Trophoblast cell (in vitro differentiated cells and primary cell): ENCODE measurements at regions not wholly inside any gene's neighbourhood (a gene's known extent, or its start where the extent isn't known, plus 50 kb on each side); places are given as distances from the start of the nearest gene placed in this dataset.

Experiments
- DNase-seq, 2 donors: peaks; one replicate each; pipeline ENCODE4 v3.0.0-alpha.2; 2016
- H2AFZ ChIP-seq: 2 replicates; pipeline ENCODE4 v1.6.1; 2013; ENCODE audit warnings: low read length, moderate library complexity, mild to moderate bottlenecking; ENCODE audit not compliant: insufficient read depth, poor library complexity
- H2AK5ac ChIP-seq: 2 replicates; pipeline ENCODE4 v1.6.1; 2013; ENCODE audit warnings: mild to moderate bottlenecking, low read length
- H2BK120ac ChIP-seq: 2 replicates; pipeline ENCODE4 v1.6.1; 2013; ENCODE audit warnings: low read length, mild to moderate bottlenecking, moderate library complexity; ENCODE audit not compliant: insufficient read depth, poor library complexity
- H2BK12ac ChIP-seq: 2 replicates; pipeline ENCODE4 v1.6.1; 2013; ENCODE audit warnings: mild to moderate bottlenecking, low read length, moderate library complexity
- H2BK5ac ChIP-seq: 2 replicates; pipeline ENCODE4 v1.6.1; 2013; ENCODE audit warnings: low read length, low read depth, moderate library complexity, mild to moderate bottlenecking; ENCODE audit not compliant: poor library complexity
- H3K14ac ChIP-seq: 2 replicates; pipeline ENCODE4 v1.6.1; 2013; ENCODE audit warnings: mild to moderate bottlenecking, low read length
- H3K18ac ChIP-seq: 2 replicates; pipeline ENCODE4 v1.6.1; 2013; ENCODE audit warnings: mild to moderate bottlenecking, low read length
- H3K23ac ChIP-seq: 2 replicates; pipeline ENCODE4 v1.6.1; 2013; ENCODE audit warnings: low read length
- H3K27ac ChIP-seq: 2 replicates; pipeline ENCODE4 v1.5.1; 2013; ENCODE audit warnings: low read depth, mild to moderate bottlenecking, inconsistent platforms, low read length, moderate library complexity
- H3K27me3 ChIP-seq: 2 replicates; pipeline ENCODE4 v1.6.1; 2013; ENCODE audit warnings: inconsistent platforms, mild to moderate bottlenecking, low read length, moderate library complexity; ENCODE audit not compliant: insufficient read depth
- H3K36me3 ChIP-seq, 2 experiments: 1 replicate in 1 of 2; 2 replicates in 1 of 2; pipeline ENCODE4 v1.6.1; 2013; ENCODE audit warnings: low read length in 2 of 2, mild to moderate bottlenecking in 2 of 2, moderate library complexity in 1 of 2; ENCODE audit not compliant: insufficient read depth in 2 of 2, control insufficient read depth in 1 of 2
- H3K4ac ChIP-seq: 2 replicates; pipeline ENCODE4 v1.6.1; 2013; ENCODE audit warnings: low read depth, mild to moderate bottlenecking, low read length, moderate library complexity
- H3K4me1 ChIP-seq, 2 experiments: 1 replicate in 1 of 2; 2 replicates in 1 of 2; pipeline ENCODE4 v1.6.1; 2013; ENCODE audit warnings: low read length in 2 of 2, mild to moderate bottlenecking in 2 of 2, moderate library complexity in 1 of 2; ENCODE audit not compliant: insufficient read depth in 2 of 2, control insufficient read depth in 1 of 2
- H3K4me2 ChIP-seq: 2 replicates; pipeline ENCODE4 v1.6.1; 2013; ENCODE audit warnings: inconsistent platforms, mild to moderate bottlenecking, low read length, moderate library complexity
- H3K4me3 ChIP-seq: 2 replicates; pipeline ENCODE4 v1.5.1; 2013; ENCODE audit warnings: mild to moderate bottlenecking, low read depth, low read length, inconsistent platforms
- H3K79me1 ChIP-seq: one replicate; pipeline ENCODE4 v1.6.1; 2013; ENCODE audit warnings: low read length
- H3K79me2 ChIP-seq: 2 replicates; pipeline ENCODE4 v1.6.1; 2013; ENCODE audit warnings: low read length, mild to moderate bottlenecking; ENCODE audit not compliant: control insufficient read depth, insufficient read depth, poor library complexity
- H3K9ac ChIP-seq: 2 replicates; pipeline ENCODE4 v1.6.1; 2013; ENCODE audit warnings: mild to moderate bottlenecking, low read length
- H3K9me3 ChIP-seq: 2 replicates; pipeline ENCODE4 v1.6.1; 2013; ENCODE audit warnings: low read depth, mild to moderate bottlenecking, control low read depth, inconsistent platforms, low read length; ENCODE audit not compliant: insufficient read depth
- H4K12ac ChIP-seq: 2 replicates; pipeline ENCODE4 v1.6.1; 2013; ENCODE audit warnings: low read depth, mild to moderate bottlenecking, low read length, moderate library complexity
- H4K8ac ChIP-seq: 2 replicates; pipeline ENCODE4 v1.6.1; 2013; ENCODE audit warnings: low read depth, mild to moderate bottlenecking, low read length, moderate library complexity
- H4K91ac ChIP-seq: one replicate; pipeline ENCODE4 v1.6.1; 2013; ENCODE audit warnings: low read depth, mild to moderate bottlenecking, low read length, moderate library complexity
- WGBS: extraction: QIAGEN DNeasy Blood & Tissue Kit; methylation state at CpG from one replicate; pipeline ENCODE4 v1.1.7; 2013; ENCODE audit warnings: missing lambda C conversion rate; ENCODE audit not compliant: insufficient read length, insufficient coverage; ENCODE audit errors: extremely low coverage; 5-methylcytosine and 5-hydroxymethylcytosine counted together

DNA sequence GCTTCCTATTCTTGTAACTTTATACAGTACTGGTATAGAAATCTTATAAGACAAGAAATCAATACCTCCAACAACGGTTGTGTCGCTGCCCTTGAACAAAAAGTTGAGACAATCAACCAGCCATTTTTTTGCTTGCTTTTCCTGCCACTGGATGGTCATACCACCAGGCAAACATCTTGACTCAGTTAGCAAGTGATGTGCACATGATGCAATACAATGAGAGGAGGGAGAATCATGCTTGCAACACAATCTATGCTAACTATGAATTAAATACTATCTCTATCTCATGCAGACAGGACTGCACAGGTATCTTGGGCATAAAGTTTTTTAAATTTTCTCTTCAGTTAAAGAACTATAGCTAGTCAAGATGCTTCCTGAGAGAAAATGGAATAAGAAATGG, 877.7 kb upstream of the CITED2 start:
- H3K4ac ChIP-seq: no peak overlapping the region
- H2BK120ac ChIP-seq: no peak overlapping the region
- H2AK5ac ChIP-seq: no peak overlapping the region
- no peak overlapping the region for H3K27ac ChIP-seq
- no peak overlapping the region for H4K91ac ChIP-seq
- H3K4me2 ChIP-seq: no peak overlapping the region
- no peak overlapping the region for H2BK12ac ChIP-seq
- H3K23ac ChIP-seq: no peak overlapping the region
- no peak overlapping the region for H4K8ac ChIP-seq
- no peak overlapping the region for H3K18ac ChIP-seq
- peak in 1 of 2 donors; percentile 17 for DNase-seq
- H3K14ac ChIP-seq: no peak overlapping the region
- H3K79me2 ChIP-seq: no peaks in the 10 kb centered on the region
- no CpG with 5 or more reads among the region's 2 CpGs for WGBS
- H3K36me3 ChIP-seq: no peaks in the 10 kb centered on the region
- no peak overlapping the region for H3K4me3 ChIP-seq
- no peaks in the 10 kb centered on the region for H3K79me1 ChIP-seq
- H2BK5ac ChIP-seq: no peak overlapping the region
- H2AFZ ChIP-seq: no peak overlapping the region
- no peaks in the 10 kb centered on the region for H3K27me3 ChIP-seq
- H3K9ac ChIP-seq: no peak overlapping the region
- no peaks in the 10 kb centered on the region for H3K4me1 ChIP-seq
- H3K9me3 ChIP-seq: no peaks in the 10 kb centered on the region
- no peak overlapping the region for H4K12ac ChIP-seq

DNA sequence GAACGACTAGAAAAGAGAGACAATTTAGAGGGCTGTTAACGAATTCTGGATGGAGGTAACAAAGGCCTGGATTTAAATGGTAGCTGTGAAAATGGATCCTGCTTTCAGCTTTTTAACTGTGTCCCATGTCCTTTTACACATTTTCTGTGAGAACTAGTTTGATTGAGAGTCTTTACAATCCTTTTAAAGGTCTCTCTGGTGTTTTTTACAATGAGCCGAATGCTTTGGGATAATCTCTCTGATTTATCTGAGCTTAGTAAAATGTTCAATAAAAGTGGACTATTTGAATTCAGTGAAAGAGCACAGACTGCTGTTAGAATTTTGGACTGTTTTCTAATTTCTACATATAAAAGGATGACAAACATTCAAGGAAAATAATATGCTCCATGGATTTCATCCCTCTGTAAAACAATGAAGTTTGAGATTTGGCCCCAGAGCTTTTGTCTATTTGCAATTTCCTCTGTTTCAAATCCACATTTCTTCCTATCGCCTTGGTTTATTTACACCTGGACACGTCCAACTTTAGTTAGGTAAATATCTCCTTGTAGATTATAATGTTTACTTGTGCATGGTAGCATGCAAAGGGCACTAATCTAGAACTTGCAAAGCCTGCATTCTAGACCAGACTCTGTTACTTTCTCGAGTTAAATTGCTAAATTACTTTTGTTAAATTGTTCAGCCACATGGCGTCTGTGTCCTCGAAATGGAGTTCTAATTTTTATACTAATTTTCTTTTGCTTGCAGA, 871.0 kb upstream of the CITED2 start:
- no peak overlapping the region for H2BK12ac ChIP-seq
- H3K4me2 ChIP-seq: no peak overlapping the region
- H3K36me3 ChIP-seq: no peaks in the 10 kb centered on the region
- DNase-seq: no peak
- no peaks in the 10 kb centered on the region for H3K27me3 ChIP-seq
- no peak overlapping the region for H3K27ac ChIP-seq
- H4K91ac ChIP-seq: no peak overlapping the region
- no peak overlapping the region for H2BK5ac ChIP-seq
- H3K79me1 ChIP-seq: no peaks in the 10 kb centered on the region
- no peak overlapping the region for H3K14ac ChIP-seq
- H3K4ac ChIP-seq: no peak overlapping the region
- no peak overlapping the region for H3K9ac ChIP-seq
- H3K18ac ChIP-seq: no peak overlapping the region
- H4K12ac ChIP-seq: no peak overlapping the region
- no peak overlapping the region for H3K23ac ChIP-seq
- whole genome bisulfite sequencing: no CpG with 5 or more reads among the region's 8 CpGs
- no peak overlapping the region for H4K8ac ChIP-seq
- H3K79me2 ChIP-seq: no peaks in the 10 kb centered on the region
- H3K9me3 ChIP-seq: no peaks in the 10 kb centered on the region
- no peak overlapping the region for H2AFZ ChIP-seq
- no peak overlapping the region for H2BK120ac ChIP-seq
- no peaks in the 10 kb centered on the region for H3K4me1 ChIP-seq
- H2AK5ac ChIP-seq: no peak overlapping the region
- no peak overlapping the region for H3K4me3 ChIP-seq

- H3K4ac ChIP-seq: no peak overlapping the region
- no peaks in the 10 kb centered on the region for H3K36me3 ChIP-seq
- H2BK12ac ChIP-seq: no peak overlapping the region
- no peak overlapping the region for H3K14ac ChIP-seq
- no peaks in the 10 kb centered on the region for H3K27me3 ChIP-seq
- H3K18ac ChIP-seq: no peak overlapping the region
- no peak overlapping the region for H3K4me3 ChIP-seq
- no peak overlapping the region for H4K12ac ChIP-seq
- no peak overlapping the region for H4K8ac ChIP-seq
- H2BK5ac ChIP-seq: no peak overlapping the region
- no peak for DNase-seq
- no peak overlapping the region for H3K9ac ChIP-seq
- H2AFZ ChIP-seq: no peak overlapping the region
- no peak overlapping the region for H3K27ac ChIP-seq
- no peak overlapping the region for H4K91ac ChIP-seq
- H3K79me1 ChIP-seq: no peaks in the 10 kb centered on the region
- WGBS: no CpG with 5 or more reads among the region's 3 CpGs
- H3K9me3 ChIP-seq: no peaks in the 10 kb centered on the region
- no peak overlapping the region for H2BK120ac ChIP-seq
- H2AK5ac ChIP-seq: no peak overlapping the region
- H3K4me2 ChIP-seq: no peak overlapping the region
- H3K4me1 ChIP-seq: no peaks in the 10 kb centered on the region
- no peak overlapping the region for H3K23ac ChIP-seq
- no peaks in the 10 kb centered on the region for H3K79me2 ChIP-seq
These were observed 862.8 kb upstream of the CITED2 start for GRCh38 chr6:140237251-140237650.

- Histone ChIP-seq H2BK5ac (no peak overlapping the region), H3K27me3 (no peaks in the 10 kb centered on the region), H4K8ac (no peak overlapping the region), H3K23ac (no peak overlapping the region), H4K91ac (no peak overlapping the region), H3K4me1 (no peaks in the 10 kb centered on the region), H2BK120ac (no peak overlapping the region), H2BK12ac (no peak overlapping the region), H3K4me3 (no peak overlapping the region), H3K4ac (no peak overlapping the region), H3K18ac (no peak overlapping the region), H3K4me2 (no peak overlapping the region), H4K12ac (no peak overlapping the region), H3K79me1 (no peaks in the 10 kb centered on the region), H3K36me3 (no peaks in the 10 kb centered on the region), H2AK5ac (no peak overlapping the region), H3K79me2 (no peaks in the 10 kb centered on the region), H3K14ac (no peak overlapping the region), H3K9ac (no peak overlapping the region), H3K27ac (no peak overlapping the region), H3K9me3 (no peaks in the 10 kb centered on the region), H2AFZ (no peak overlapping the region)
- WGBS: no CpG with 5 or more reads among the region's 3 CpGs
- no peak for DNase-seq
These were observed 862.3 kb upstream of the CITED2 start for GRCh38 chr6:140236732-140237131.
